HEK293T (cell line): ENCODE measurements at regions not wholly inside any gene's neighbourhood (a gene's known extent, or its start where the extent isn't known, plus 50 kb on each side); places are given as distances from the start of the nearest gene placed in this dataset.

ENCODE experiments used
- BHLHE40 ChIP-seq: fragments of 450-650 bp; IDR thresholded peaks from 2 replicates; pipeline ENCODE4 v1.6.1; 2016; ENCODE audit warnings: mild to moderate bottlenecking, moderate library complexity, borderline replicate concordance
- CTBP1 ChIP-seq: fragments of 450-650 bp; IDR thresholded peaks from 2 replicates; pipeline ENCODE4 v1.6.1; 2016; ENCODE audit warnings: borderline replicate concordance
- FOXA1 ChIP-seq: fragments of 450-650 bp; IDR thresholded peaks from 2 replicates; pipeline ENCODE4 v1.6.1; 2016; ENCODE audit warnings: mild to moderate bottlenecking
- FOXM1 ChIP-seq: fragments of 450-650 bp; IDR thresholded peaks from 2 replicates; pipeline ENCODE4 v1.6.1; 2017; ENCODE audit warnings: mild to moderate bottlenecking, borderline replicate concordance
- HDGF ChIP-seq: fragments of 450-650 bp; IDR thresholded peaks from 2 replicates; pipeline ENCODE4 v1.6.1; 2017; ENCODE audit warnings: antibody characterized with exemption, borderline replicate concordance
- SP1 ChIP-seq: fragments of 450-650 bp; IDR thresholded peaks from 2 replicates; pipeline ENCODE4 v1.6.1; 2017
- SUZ12 ChIP-seq: fragments of 450-650 bp; IDR thresholded peaks from 2 replicates; pipeline ENCODE4 v1.6.1; 2016; ENCODE audit warnings: mild to moderate bottlenecking
- ZNF384 ChIP-seq: fragments of 450-650 bp; IDR thresholded peaks from 2 replicates; pipeline ENCODE4 v1.6.1; 2016
- TF ChIP-seq, protein P1 (sequence below): fragments of 450-650 bp; IDR thresholded peaks from 2 replicates; pipeline ENCODE4 v1.6.1; 2016

DNA sequence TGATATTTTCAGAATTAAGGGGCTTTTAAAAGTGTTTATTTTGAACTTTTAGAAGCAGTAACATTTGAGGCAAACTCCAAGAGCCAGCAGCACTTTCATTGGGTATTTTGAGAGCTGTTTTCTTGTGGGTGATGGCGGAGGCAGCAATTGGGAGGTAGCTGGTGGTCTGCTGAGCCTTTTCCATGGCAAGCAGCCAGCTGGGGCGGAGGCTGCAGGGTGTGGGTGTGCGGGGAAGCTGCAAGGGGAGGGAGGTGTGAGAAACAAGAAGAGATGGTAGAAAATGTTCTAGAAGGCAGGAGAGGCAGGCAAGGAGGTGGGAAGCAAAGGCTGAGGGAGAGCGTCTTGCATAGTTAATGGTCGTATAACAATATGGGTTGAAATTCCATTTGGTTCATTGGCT is 223.4 kb upstream of the HTR2A start:
- no peak for TF ChIP-seq SP1
- TF ChIP-seq BHLHE40: no peak
- TF ChIP-seq HDGF: no peak
- TF ChIP-seq, protein P1, sequence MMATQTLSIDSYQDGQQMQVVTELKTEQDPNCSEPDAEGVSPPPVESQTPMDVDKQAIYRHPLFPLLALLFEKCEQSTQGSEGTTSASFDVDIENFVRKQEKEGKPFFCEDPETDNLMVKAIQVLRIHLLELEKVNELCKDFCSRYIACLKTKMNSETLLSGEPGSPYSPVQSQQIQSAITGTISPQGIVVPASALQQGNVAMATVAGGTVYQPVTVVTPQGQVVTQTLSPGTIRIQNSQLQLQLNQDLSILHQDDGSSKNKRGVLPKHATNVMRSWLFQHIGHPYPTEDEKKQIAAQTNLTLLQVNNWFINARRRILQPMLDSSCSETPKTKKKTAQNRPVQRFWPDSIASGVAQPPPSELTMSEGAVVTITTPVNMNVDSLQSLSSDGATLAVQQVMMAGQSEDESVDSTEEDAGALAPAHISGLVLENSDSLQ: no peak
- TF ChIP-seq FOXM1: no peak
- TF ChIP-seq FOXA1: no peak
- no peak for TF ChIP-seq ZNF384
- no peak for TF ChIP-seq SUZ12
- TF ChIP-seq CTBP1: no peak
